Testis (tissue), 2 donors: ENCODE measurements at regions not wholly inside any gene's neighbourhood (a gene's known extent, or its start where the extent isn't known, plus 50 kb on each side); places are given as distances from the start of the nearest gene placed in this dataset.

ENCODE experiments used
- CTCF ChIP-seq, 3 experiments: fragments of 450-650 bp in 2 of 3; fragments of 200-600 bp in 1 of 3; sonication (generic) in 1 of 3; IDR thresholded peaks; one replicate each; pipeline ENCODE4 v1.5.1; 2016 to 2019; ENCODE audit warnings: antibody characterized with exemption in 3 of 3, mild to moderate bottlenecking in 2 of 3, moderate library complexity in 1 of 3
- POLR2A ChIP-seq: fragments of 450-650 bp; IDR thresholded peaks from one replicate; pipeline ENCODE4 v1.6.1; 2017; ENCODE audit warnings: antibody characterized with exemption, mild to moderate bottlenecking, moderate library complexity

DNA sequence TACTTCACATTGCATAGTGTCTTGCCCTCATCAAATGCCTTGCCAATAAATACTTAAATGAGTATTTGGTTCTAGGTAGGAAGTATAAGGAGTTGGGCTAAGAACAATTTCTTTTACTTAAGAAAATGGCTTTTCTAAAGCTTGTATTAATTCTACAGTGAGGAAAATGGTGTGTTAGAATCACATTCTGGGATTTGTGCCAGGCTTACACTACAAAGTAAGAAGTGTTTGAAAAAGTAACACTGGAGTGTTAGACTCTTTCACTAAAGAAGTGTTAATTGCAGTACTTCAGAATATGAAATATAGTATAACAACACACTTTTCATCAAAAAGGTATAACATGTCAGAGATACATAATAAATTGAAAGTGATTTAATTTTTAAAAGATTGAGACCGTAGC is 328.7 kb downstream of the C3orf38 start:
- TF ChIP-seq CTCF (IDR thresholded peaks at IDR 0.05) (no peak), POLR2A (no peak)
